GM12801 (cell line): ENCODE measurements at regions not wholly inside any gene's neighbourhood (a gene's known extent, or its start where the extent isn't known, plus 50 kb on each side); places are given as distances from the start of the nearest gene placed in this dataset.

Source experiments
- CTCF ChIP-seq: IDR thresholded peaks from one replicate; pipeline ENCODE4 v1.5.1; 2011; ENCODE audit warnings: control low read depth; ENCODE audit not compliant: insufficient read length; ENCODE audit errors: extremely low read depth

- no peak for TF ChIP-seq CTCF
Observed at GRCh38 chr2:204012072-204012653, 75.6 kb downstream of the ICOS start.

GRCh38 chr2:204015118-204015843, 78.7 kb downstream of the ICOS start:
- TF ChIP-seq CTCF, result no peak

GRCh38 chr2:204018717-204019116, 82.2 kb downstream of the ICOS start:
- TF ChIP-seq CTCF, result no peak

GRCh38 chr2:204019572-204020501, 83.3 kb downstream of the ICOS start:
- no peak for TF ChIP-seq CTCF

GRCh38 chr2:204021290-204022081, 84.9 kb downstream of the ICOS start:
- TF ChIP-seq CTCF, result no peak

- TF ChIP-seq CTCF, result no peak
Observed at GRCh38 chr2:204022550-204022949, 86.0 kb downstream of the ICOS start.

- TF ChIP-seq CTCF, result no peak
Observed at GRCh38 chr2:204023088-204023487, 86.5 kb downstream of the ICOS start.
